ENCODE measurements at regions not wholly inside any gene's neighbourhood (a gene's known extent, or its start where the extent isn't known, plus 50 kb on each side); places are given as distances from the start of the nearest gene placed in this dataset.
"Not testable (repeated sequence)": the region's sequence is repeated elsewhere in the genome, so short reads cannot be mapped to it uniquely, and the experiment has no call there.

DNA sequence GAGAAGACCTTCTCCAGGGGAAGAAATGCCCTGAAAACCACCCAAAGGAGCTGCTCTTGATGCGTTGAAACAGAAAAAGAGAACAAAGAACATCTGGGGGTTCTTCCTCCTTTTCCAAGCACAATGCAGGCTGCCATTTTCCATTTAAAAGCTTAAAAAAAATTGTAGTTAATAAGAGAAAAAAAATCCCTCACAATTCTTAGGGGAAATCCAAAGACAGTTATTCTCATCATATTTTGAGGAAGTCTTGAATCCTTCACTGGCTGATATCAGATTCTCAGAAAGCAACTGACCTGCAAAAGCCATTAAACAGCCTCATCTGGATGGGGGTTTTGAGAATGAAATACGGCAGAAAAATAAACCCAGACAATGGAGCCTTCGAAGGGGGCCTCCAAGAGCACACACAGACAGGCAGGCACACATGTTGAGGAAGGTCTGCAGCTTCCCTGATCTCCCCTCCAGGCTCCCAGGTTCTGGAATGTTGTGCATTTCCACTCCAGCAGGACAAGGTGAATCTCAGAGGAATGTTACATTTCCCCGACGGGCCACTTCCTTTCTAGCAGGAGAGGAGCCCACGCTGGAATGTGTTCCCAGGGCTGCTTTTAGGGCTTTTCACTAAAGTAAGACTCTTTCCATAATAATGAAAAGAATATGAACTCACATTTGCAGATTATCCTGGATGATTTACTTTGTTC, 159.4 kb upstream of the S1PR3 start:
- Histone ChIP-seq H4K8ac (ENCODE audit: low read depth, low read length) (no peak overlapping the region), H3K36me3 (ENCODE audit: control insufficient read depth, insufficient read depth, low read length) (no peaks in the 10 kb centered on the region), H2BK120ac (ENCODE audit: low read depth, low read length) (no peak overlapping the region), H3K27ac (ENCODE audit: low read depth, low read length) (no peak overlapping the region), H2AK5ac (ENCODE audit: low read length) (no peak overlapping the region), H3K79me2 (ENCODE audit: control insufficient read depth, insufficient read depth, low read length) (no peaks in the 10 kb centered on the region), H3K4me3 (ENCODE audit: low read length) (no peak overlapping the region), H3K23ac (ENCODE audit: low read length) (no peak overlapping the region), H3K18ac (ENCODE audit: low read length) (no peak overlapping the region), H3K4me1 (ENCODE audit: control insufficient read depth, low read depth, low read length) (no peaks in the 10 kb centered on the region), H2BK5ac (ENCODE audit: low read length) (no peak overlapping the region), H3K4me2 (ENCODE audit: low read length) (no peak overlapping the region), H3K79me1 (ENCODE audit: low read length) (no peaks in the 10 kb centered on the region), H3K4ac (ENCODE audit: low read depth, low read length) (no peak overlapping the region), H3K9ac (ENCODE audit: low read length) (no peak overlapping the region), H3K27me3 (ENCODE audit: insufficient read depth, low read length, poor library complexity) (no peaks in the 10 kb centered on the region), H4K5ac (ENCODE audit: low read length) (no peak overlapping the region), H2BK15ac (replicated peaks; ENCODE audit: low read depth) (no peak overlapping the region), H3K56ac (ENCODE audit: low read length) (no peak overlapping the region)
- no CpG with 5 or more reads among the region's 6 CpGs for WGBS (ENCODE audit: extremely low coverage, insufficient coverage, low lambda C conversion rate)
- DNase-seq, result peak; percentile 74

GRCh38 chr9:88833946-88834345, 157.3 kb upstream of the S1PR3 start:
- Histone ChIP-seq H4K5ac (ENCODE audit: low read length) (no peak overlapping the region), H2AK5ac (ENCODE audit: low read length) (no peak overlapping the region), H3K4me1 (ENCODE audit: control insufficient read depth, low read depth, low read length) (no peaks in the 10 kb centered on the region), H3K56ac (ENCODE audit: low read length) (no peak overlapping the region), H3K36me3 (ENCODE audit: control insufficient read depth, insufficient read depth, low read length) (no peaks in the 10 kb centered on the region), H3K79me1 (ENCODE audit: low read length) (no peaks in the 10 kb centered on the region), H2BK15ac (replicated peaks; ENCODE audit: low read depth) (no peak overlapping the region), H3K4me3 (ENCODE audit: low read length) (no peak overlapping the region), H3K27ac (ENCODE audit: low read depth, low read length) (no peak overlapping the region), H4K8ac (ENCODE audit: low read depth, low read length) (no peak overlapping the region), H2BK120ac (ENCODE audit: low read depth, low read length) (no peak overlapping the region), H3K79me2 (ENCODE audit: control insufficient read depth, insufficient read depth, low read length) (no peaks in the 10 kb centered on the region), H2BK5ac (ENCODE audit: low read length) (no peak overlapping the region), H3K27me3 (ENCODE audit: insufficient read depth, low read length, poor library complexity) (no peaks in the 10 kb centered on the region), H3K4ac (ENCODE audit: low read depth, low read length) (no peak overlapping the region), H3K4me2 (ENCODE audit: low read length) (no peak overlapping the region), H3K9ac (ENCODE audit: low read length) (no peak overlapping the region), H3K23ac (ENCODE audit: low read length) (no peak overlapping the region), H3K18ac (ENCODE audit: low read length) (no peak overlapping the region)
- no CpG with 5 or more reads among the region's 1 CpG for WGBS (ENCODE audit: extremely low coverage, insufficient coverage, low lambda C conversion rate)
- DNase-seq, result no peak

GRCh38 chr9:88835038-88835466, 156.2 kb upstream of the S1PR3 start:
- Histone ChIP-seq H3K79me2 (ENCODE audit: control insufficient read depth, insufficient read depth, low read length) (no peaks in the 10 kb centered on the region), H3K27ac (ENCODE audit: low read depth, low read length) (no peak overlapping the region), H2BK5ac (ENCODE audit: low read length) (no peak overlapping the region), H4K8ac (ENCODE audit: low read depth, low read length) (no peak overlapping the region), H3K23ac (ENCODE audit: low read length) (no peak overlapping the region), H3K4me3 (ENCODE audit: low read length) (no peak overlapping the region), H3K27me3 (ENCODE audit: insufficient read depth, low read length, poor library complexity) (no peaks in the 10 kb centered on the region), H3K4me1 (ENCODE audit: control insufficient read depth, low read depth, low read length) (no peaks in the 10 kb centered on the region), H3K79me1 (ENCODE audit: low read length) (no peaks in the 10 kb centered on the region), H4K5ac (ENCODE audit: low read length) (no peak overlapping the region), H3K4me2 (ENCODE audit: low read length) (no peak overlapping the region), H2BK120ac (ENCODE audit: low read depth, low read length) (no peak overlapping the region), H3K56ac (ENCODE audit: low read length) (no peak overlapping the region), H3K9ac (ENCODE audit: low read length) (no peak overlapping the region), H3K4ac (ENCODE audit: low read depth, low read length) (no peak overlapping the region), H2AK5ac (ENCODE audit: low read length) (no peak overlapping the region), H2BK15ac (replicated peaks; ENCODE audit: low read depth) (no peak overlapping the region), H3K18ac (ENCODE audit: low read length) (no peak overlapping the region), H3K36me3 (ENCODE audit: control insufficient read depth, insufficient read depth, low read length) (no peaks in the 10 kb centered on the region)
- WGBS (ENCODE audit: extremely low coverage, insufficient coverage, low lambda C conversion rate), result no CpG with 5 or more reads among the region's 1 CpG
- no peak for DNase-seq

- H3K4me3 ChIP-seq (ENCODE audit: low read length), result no peak overlapping the region
- H3K36me3 ChIP-seq (ENCODE audit: control insufficient read depth, insufficient read depth, low read length), result no peaks in the 10 kb centered on the region
- H3K4me1 ChIP-seq (ENCODE audit: control insufficient read depth, low read depth, low read length), result no peaks in the 10 kb centered on the region
- H3K27ac ChIP-seq (ENCODE audit: low read depth, low read length), result no peak overlapping the region
- H3K56ac ChIP-seq (ENCODE audit: low read length), result no peak overlapping the region
- no peak overlapping the region for H3K4ac ChIP-seq (ENCODE audit: low read depth, low read length)
- no peak for DNase-seq
- no peak overlapping the region for H2BK120ac ChIP-seq (ENCODE audit: low read depth, low read length)
- no peak overlapping the region for H3K23ac ChIP-seq (ENCODE audit: low read length)
- H4K5ac ChIP-seq (ENCODE audit: low read length), result no peak overlapping the region
- no peak overlapping the region for H2BK15ac ChIP-seq (replicated peaks; ENCODE audit: low read depth)
- no peak overlapping the region for H3K4me2 ChIP-seq (ENCODE audit: low read length)
- H3K27me3 ChIP-seq (ENCODE audit: insufficient read depth, low read length, poor library complexity), result no peaks in the 10 kb centered on the region
- no peak overlapping the region for H3K18ac ChIP-seq (ENCODE audit: low read length)
- WGBS (ENCODE audit: extremely low coverage, insufficient coverage, low lambda C conversion rate), result 100% methylated on average over 1 of the region's 3 CpGs
- no peak overlapping the region for H4K8ac ChIP-seq (ENCODE audit: low read depth, low read length)
- no peaks in the 10 kb centered on the region for H3K79me2 ChIP-seq (ENCODE audit: control insufficient read depth, insufficient read depth, low read length)
- no peak overlapping the region for H2AK5ac ChIP-seq (ENCODE audit: low read length)
- no peak overlapping the region for H3K9ac ChIP-seq (ENCODE audit: low read length)
- no peak overlapping the region for H2BK5ac ChIP-seq (ENCODE audit: low read length)
- H3K79me1 ChIP-seq (ENCODE audit: low read length), result no peaks in the 10 kb centered on the region
Observed at GRCh38 chr9:88835772-88836171, 155.5 kb upstream of the S1PR3 start.

- Histone ChIP-seq H3K9ac (ENCODE audit: low read length) (no peak overlapping the region), H3K4me2 (ENCODE audit: low read length) (no peak overlapping the region), H3K18ac (ENCODE audit: low read length) (no peak overlapping the region), H3K79me2 (ENCODE audit: control insufficient read depth, insufficient read depth, low read length) (no peaks in the 10 kb centered on the region), H3K27ac (ENCODE audit: low read depth, low read length) (no peak overlapping the region), H3K4me1 (ENCODE audit: control insufficient read depth, low read depth, low read length) (no peaks in the 10 kb centered on the region), H2AK5ac (ENCODE audit: low read length) (no peak overlapping the region), H3K23ac (ENCODE audit: low read length) (no peak overlapping the region), H3K36me3 (ENCODE audit: control insufficient read depth, insufficient read depth, low read length) (no peaks in the 10 kb centered on the region), H4K5ac (ENCODE audit: low read length) (no peak overlapping the region), H2BK120ac (ENCODE audit: low read depth, low read length) (no peak overlapping the region), H3K4ac (ENCODE audit: low read depth, low read length) (no peak overlapping the region), H3K56ac (ENCODE audit: low read length) (no peak overlapping the region), H3K79me1 (ENCODE audit: low read length) (no peaks in the 10 kb centered on the region), H2BK5ac (ENCODE audit: low read length) (no peak overlapping the region), H3K27me3 (ENCODE audit: insufficient read depth, low read length, poor library complexity) (no peaks in the 10 kb centered on the region), H4K8ac (ENCODE audit: low read depth, low read length) (no peak overlapping the region), H2BK15ac (replicated peaks; ENCODE audit: low read depth) (no peak overlapping the region), H3K4me3 (ENCODE audit: low read length) (no peak overlapping the region)
- DNase-seq, result no peak
- WGBS (ENCODE audit: extremely low coverage, insufficient coverage, low lambda C conversion rate), result no CpG with 5 or more reads among the region's 2 CpGs
Observed at GRCh38 chr9:88837731-88838130, 153.5 kb upstream of the S1PR3 start.

DNA sequence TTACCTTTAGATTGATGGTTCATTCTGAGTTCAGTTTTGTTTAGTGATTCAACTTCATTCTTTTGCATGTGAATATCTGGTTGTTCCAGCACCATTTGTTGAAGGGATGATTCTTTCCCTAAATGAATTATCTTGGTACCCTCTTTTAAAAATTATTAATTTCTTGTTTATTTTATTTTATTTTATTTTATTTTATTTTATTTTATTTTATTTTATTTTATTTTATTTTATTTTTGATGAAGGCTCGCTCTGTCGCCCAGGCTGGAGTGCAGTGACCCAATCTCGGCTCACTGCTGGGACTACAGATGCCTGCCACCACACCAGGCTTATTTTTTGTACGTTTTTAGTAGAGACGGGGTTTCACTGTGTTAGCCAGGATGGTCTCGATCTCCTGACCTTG, 141.4 kb upstream of the S1PR3 start:
- H3K4me2 ChIP-seq (ENCODE audit: low read length); H3K27ac ChIP-seq (ENCODE audit: low read depth, low read length); H4K5ac ChIP-seq (ENCODE audit: low read length); H3K9ac ChIP-seq (ENCODE audit: low read length); H4K8ac ChIP-seq (ENCODE audit: low read depth, low read length); H3K56ac ChIP-seq (ENCODE audit: low read length); H3K79me1 ChIP-seq (ENCODE audit: low read length); H3K79me2 ChIP-seq (ENCODE audit: control insufficient read depth, insufficient read depth, low read length); H2BK120ac ChIP-seq (ENCODE audit: low read depth, low read length); H2BK5ac ChIP-seq (ENCODE audit: low read length); H3K36me3 ChIP-seq (ENCODE audit: control insufficient read depth, insufficient read depth, low read length); H3K27me3 ChIP-seq (ENCODE audit: insufficient read depth, low read length, poor library complexity); H2BK15ac ChIP-seq (replicated peaks; ENCODE audit: low read depth); H3K23ac ChIP-seq (ENCODE audit: low read length); H3K4ac ChIP-seq (ENCODE audit: low read depth, low read length); DNase-seq; H3K18ac ChIP-seq (ENCODE audit: low read length); H3K4me1 ChIP-seq (ENCODE audit: control insufficient read depth, low read depth, low read length); H2AK5ac ChIP-seq (ENCODE audit: low read length); H3K4me3 ChIP-seq (ENCODE audit: low read length): not testable (repeated sequence)
- no CpG with 5 or more reads among the region's 6 CpGs for WGBS (ENCODE audit: extremely low coverage, insufficient coverage, low lambda C conversion rate)
